Endothelial cell of umbilical vein (primary cell): ENCODE measurements at regions not wholly inside any gene's neighbourhood (a gene's known extent, or its start where the extent isn't known, plus 50 kb on each side); places are given as distances from the start of the nearest gene placed in this dataset.

Experiments used
- BruUV-seq: library from RNA; stranded (reverse); fragments of 400-500 nt; replicated peaks from 2 replicates; lab custom pipeline; 2021; lab: Mats Ljungman, UMichigan
- CTCF ChIA-PET: fragments of 300-600, 350-600 bp; sonication (Branson Sonifier 250); formaldehyde crosslinking; loops from one replicate; lab custom pipeline; 2021; ENCODE audit warnings: antibody characterized with exemption, inconsistent platforms; lab: Charles Lee
- POLR2A ChIA-PET: fragments of 300-600, 350-600 bp; sonication (Branson Sonifier 250); formaldehyde crosslinking; loops from one replicate; lab custom pipeline; 2021; ENCODE audit warnings: antibody characterized with exemption, inconsistent platforms; lab: Charles Lee
- DNase-seq: peaks from one replicate; pipeline ENCODE4 v3.0.0-alpha.2; 2011; ENCODE audit warnings: low read depth, low spot score
- FAIRE-seq: peaks from 2 replicates; lab custom pipeline; 2011; peaks lifted over from hg19 to GRCh38; lab: Jason Lieb, UNC
- H2AFZ ChIP-seq: 2 replicates; pipeline ENCODE4 v1.6.0; 2012; ENCODE audit warnings: low read depth, low read length, control low read depth, inconsistent platforms
- H3K27ac ChIP-seq: 2 replicates; pipeline ENCODE4 v1.5.1; 2011; ENCODE audit warnings: low read depth, mild to moderate bottlenecking, control low read depth, low read length, moderate library complexity; ENCODE audit not compliant: insufficient read depth
- H3K27me3 ChIP-seq, 2 experiments: 2 replicates each; pipeline versions ENCODE4 v1.6.0 to v1.6.1; 2011; ENCODE audit warnings: low read length in 2 of 2, mixed read lengths in 1 of 2; ENCODE audit not compliant: control insufficient read depth in 2 of 2, insufficient read depth in 2 of 2
- H3K36me3 ChIP-seq, 2 experiments: 2 replicates in 1 of 2; 3 replicates in 1 of 2; pipeline ENCODE4 v1.5.1; 2011; ENCODE audit warnings: low read length in 2 of 2, mild to moderate bottlenecking in 1 of 2, moderate library complexity in 1 of 2; ENCODE audit not compliant: control insufficient read depth in 2 of 2, insufficient read depth in 2 of 2; ENCODE audit errors: extremely low read depth in 1 of 2
- H3K4me1 ChIP-seq: 3 replicates; pipeline ENCODE4 v1.5.1; 2011; ENCODE audit warnings: mild to moderate bottlenecking, low read length; ENCODE audit not compliant: control insufficient read depth, insufficient read depth; ENCODE audit errors: extremely low read depth
- H3K4me2 ChIP-seq: 2 replicates; pipeline ENCODE4 v1.6.1; 2011; ENCODE audit warnings: low read length, control low read depth, mixed read lengths; ENCODE audit not compliant: insufficient read depth
- H3K4me3 ChIP-seq, 3 experiments: fragments of 200-600 bp in 1 of 3; sonication (generic), shearing (Covaris generic) in 1 of 3; replicated peaks in 1 of 3; 2 replicates each; pipeline ENCODE4 v1.5.1; 2011 to 2016; ENCODE audit warnings: control low read depth in 3 of 3, low read length in 3 of 3, mild to moderate bottlenecking in 2 of 3, inconsistent platforms in 1 of 3, low read depth in 1 of 3, moderate library complexity in 1 of 3; ENCODE audit not compliant: insufficient read depth in 1 of 3
- H3K79me2 ChIP-seq: 2 replicates; pipeline ENCODE4 v1.6.0; 2012; ENCODE audit warnings: low read length, inconsistent platforms; ENCODE audit not compliant: control insufficient read depth, insufficient read depth
- H3K9ac ChIP-seq: replicated peaks from 2 replicates; pipeline ENCODE3; 2011; ENCODE audit warnings: low read length, control low read depth; ENCODE audit not compliant: insufficient read depth; ENCODE audit errors: extremely low read depth
- H3K9me1 ChIP-seq: replicated peaks from 3 replicates; pipeline ENCODE4 v1.6.0; 2011; ENCODE audit warnings: mild to moderate bottlenecking, low read length; ENCODE audit not compliant: control insufficient read depth, insufficient read depth; ENCODE audit errors: extremely low read depth
- H3K9me3 ChIP-seq: replicated peaks from 2 replicates; pipeline ENCODE4 v1.5.1; 2012; ENCODE audit warnings: low read length, inconsistent platforms; ENCODE audit not compliant: control insufficient read depth, insufficient read depth
- H4K20me1 ChIP-seq: replicated peaks from 2 replicates; pipeline ENCODE3; 2011; ENCODE audit warnings: mild to moderate bottlenecking, low read length; ENCODE audit not compliant: control insufficient read depth, insufficient read depth; ENCODE audit errors: extremely low read depth
- CTCF ChIP-seq, 2 donors: IDR thresholded peaks; 1 replicate in 1 of 2; 2 replicates in 1 of 2; pipeline ENCODE4 v1.5.1; 2011; ENCODE audit warnings: low read length in 2 of 2, mild to moderate bottlenecking in 2 of 2, moderate library complexity in 2 of 2, control low read depth in 1 of 2, inconsistent platforms in 1 of 2, low read depth in 1 of 2; ENCODE audit not compliant: insufficient read depth in 1 of 2; ENCODE audit errors: extremely low read depth in 1 of 2
- EZH2 ChIP-seq: IDR thresholded peaks from 2 replicates; pipeline ENCODE4 v1.6.1; 2012; ENCODE audit warnings: borderline replicate concordance, low read depth, mild to moderate bottlenecking, moderate library complexity, low read length, inconsistent platforms; ENCODE audit not compliant: severe bottlenecking
- FOS ChIP-seq: IDR thresholded peaks from 2 replicates; pipeline ENCODE4 v1.6.1; 2011; ENCODE audit warnings: mild to moderate bottlenecking, low read length, moderate library complexity, borderline replicate concordance; ENCODE audit not compliant: insufficient read depth
- GATA2 ChIP-seq: IDR thresholded peaks from 2 replicates; pipeline ENCODE4 v1.7.0; 2011; ENCODE audit warnings: low read depth, mild to moderate bottlenecking, moderate library complexity, mixed read lengths, low read length; ENCODE audit not compliant: insufficient read length, insufficient read depth
- JUN ChIP-seq: IDR thresholded peaks from 2 replicates; pipeline ENCODE4 v1.6.1; 2011; ENCODE audit warnings: borderline replicate concordance, low read depth; ENCODE audit not compliant: insufficient read length, insufficient read depth
- MAX ChIP-seq: IDR thresholded peaks from 2 replicates; pipeline ENCODE4 v1.6.1; 2011; ENCODE audit not compliant: insufficient read depth, insufficient read length
- MYC ChIP-seq: IDR thresholded peaks from one replicate; pipeline ENCODE4 v1.6.1; 2011; ENCODE audit warnings: mild to moderate bottlenecking, low read depth, low read length
- POLR2A ChIP-seq: IDR thresholded peaks from 2 replicates; pipeline ENCODE4 v1.6.1; 2012; ENCODE audit warnings: low read depth, mild to moderate bottlenecking, control low read depth, low read length
- POLR2AphosphoS5 ChIP-seq: IDR thresholded peaks from 2 replicates; pipeline ENCODE4 v1.6.1; 2012; ENCODE audit warnings: low read depth, mild to moderate bottlenecking, control low read depth, low read length, moderate library complexity; ENCODE audit not compliant: insufficient read depth
- dilution Hi-C: fragments of 300-500 bp; cut with MboI; formaldehyde crosslinking; loops from one replicate; pipeline ENCODE4 v1.15.0; 2019; ENCODE audit warnings: low sequenced_read_pairs; ENCODE audit not compliant: extremely low pct_ligation_motif_present
- intact Hi-C: fragments of 100-400 bp; cut with micrococcal nuclease; formaldehyde crosslinking; loops from one replicate; pipeline ENCODE4 v1.10.0; 2022

- dilution Hi-C loops (no loop called here), intact Hi-C loops (no loop called here)
- Histone ChIP-seq H3K79me2 (no peaks in the 10 kb centered on the region), H3K4me1 (no peaks in the 10 kb centered on the region), H3K9me3 (no peaks in the 10 kb centered on the region), H3K36me3 (no peaks in the 10 kb centered on the region), H2AFZ (no peak overlapping the region), H3K9me1 (no peaks in the 10 kb centered on the region), H3K27me3 (no peaks in the 10 kb centered on the region), H3K4me2 (no peak overlapping the region), H3K9ac (no peak overlapping the region), H4K20me1 (no peaks in the 10 kb centered on the region), H3K27ac (no peak overlapping the region), H3K4me3 (no peak overlapping the region)
- FAIRE-seq: no peak
- no TSS peak for BruUV-seq
- TF ChIP-seq JUN (no peak), CTCF (IDR thresholded peaks at IDR 0.05; ENCODE audit: extremely low read depth in 1 of 2, insufficient read depth in 1 of 2, low read depth in 1 of 2, low read length in 2 of 2) (no peak), EZH2 (no peak), POLR2A (no peak), MAX (no peak), MYC (no peak), POLR2AphosphoS5 (no peak), FOS (no peak), GATA2 (no peak)
- ChIA-PET POLR2A (no interaction called here), CTCF (no interaction called here)
- DNase-seq: no peak
Measured at GRCh38 chr3:137242836-137243400, 285.1 kb downstream of the IL20RB start.
